Colonic mucosa (tissue), 4 donors: ENCODE measurements at regions not wholly inside any gene's neighbourhood (a gene's known extent, or its start where the extent isn't known, plus 50 kb on each side); places are given as distances from the start of the nearest gene placed in this dataset.

Experiments
- DNase-seq: peaks from one replicate; pipeline ENCODE4 v3.0.0-alpha.2; 2020
- H3K27ac ChIP-seq: fragments of 200-600 bp; one replicate; pipeline ENCODE4 v1.8.0; 2021
- H3K27me3 ChIP-seq: fragments of 200-600 bp; one replicate; pipeline ENCODE4 v1.8.0; 2021
- H3K36me3 ChIP-seq: fragments of 200-600 bp; one replicate; pipeline ENCODE4 v1.8.0; 2021
- H3K4me1 ChIP-seq: fragments of 200-600 bp; one replicate; pipeline ENCODE4 v1.8.0; 2021; ENCODE audit warnings: mild to moderate bottlenecking
- H3K4me3 ChIP-seq: fragments of 200-600 bp; one replicate; pipeline ENCODE4 v1.8.0; 2021
- H3K9ac ChIP-seq, 2 donors: one replicate each; pipeline ENCODE4 v1.7.0; 2013; ENCODE audit warnings: control low read depth in 2 of 2, low read depth in 2 of 2, low read length in 2 of 2
- H3K9me3 ChIP-seq: fragments of 200-600 bp; one replicate; pipeline ENCODE4 v1.8.0; 2021
- intact Hi-C: fragments of 100-400 bp; cut with DNase I; formaldehyde crosslinking; loops from one replicate; pipeline ENCODE4 v1.14.1; 2022
- TF ChIP-seq, protein P1 (sequence below): fragments of 200-600 bp; IDR thresholded peaks from one replicate; pipeline ENCODE4 v1.8.0; 2022; ENCODE audit warnings: antibody characterized with exemption, mild to moderate bottlenecking
- donor health status: healthy.
- donor health status: DM: no; HTN: no; CAD: no.
- donor health status: DM: no; HTN: no; CAD: no.

GRCh38 chr2:206390181-206390580 lies 53.2 kb upstream of the ADAM23 start:
- Histone ChIP-seq H3K9me3 (no peaks in the 10 kb centered on the region), H3K27me3 (no peaks in the 10 kb centered on the region), H3K9ac (no peak overlapping the region), H3K4me1 (no peaks in the 10 kb centered on the region), H3K4me3 (no peak overlapping the region), H3K27ac (no peak overlapping the region), H3K36me3 (no peaks in the 10 kb centered on the region)
- TF ChIP-seq, protein P1, sequence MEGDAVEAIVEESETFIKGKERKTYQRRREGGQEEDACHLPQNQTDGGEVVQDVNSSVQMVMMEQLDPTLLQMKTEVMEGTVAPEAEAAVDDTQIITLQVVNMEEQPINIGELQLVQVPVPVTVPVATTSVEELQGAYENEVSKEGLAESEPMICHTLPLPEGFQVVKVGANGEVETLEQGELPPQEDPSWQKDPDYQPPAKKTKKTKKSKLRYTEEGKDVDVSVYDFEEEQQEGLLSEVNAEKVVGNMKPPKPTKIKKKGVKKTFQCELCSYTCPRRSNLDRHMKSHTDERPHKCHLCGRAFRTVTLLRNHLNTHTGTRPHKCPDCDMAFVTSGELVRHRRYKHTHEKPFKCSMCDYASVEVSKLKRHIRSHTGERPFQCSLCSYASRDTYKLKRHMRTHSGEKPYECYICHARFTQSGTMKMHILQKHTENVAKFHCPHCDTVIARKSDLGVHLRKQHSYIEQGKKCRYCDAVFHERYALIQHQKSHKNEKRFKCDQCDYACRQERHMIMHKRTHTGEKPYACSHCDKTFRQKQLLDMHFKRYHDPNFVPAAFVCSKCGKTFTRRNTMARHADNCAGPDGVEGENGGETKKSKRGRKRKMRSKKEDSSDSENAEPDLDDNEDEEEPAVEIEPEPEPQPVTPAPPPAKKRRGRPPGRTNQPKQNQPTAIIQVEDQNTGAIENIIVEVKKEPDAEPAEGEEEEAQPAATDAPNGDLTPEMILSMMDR, result no peak
- intact Hi-C loops, result no loop called here
- DNase-seq, result no peak

DNA sequence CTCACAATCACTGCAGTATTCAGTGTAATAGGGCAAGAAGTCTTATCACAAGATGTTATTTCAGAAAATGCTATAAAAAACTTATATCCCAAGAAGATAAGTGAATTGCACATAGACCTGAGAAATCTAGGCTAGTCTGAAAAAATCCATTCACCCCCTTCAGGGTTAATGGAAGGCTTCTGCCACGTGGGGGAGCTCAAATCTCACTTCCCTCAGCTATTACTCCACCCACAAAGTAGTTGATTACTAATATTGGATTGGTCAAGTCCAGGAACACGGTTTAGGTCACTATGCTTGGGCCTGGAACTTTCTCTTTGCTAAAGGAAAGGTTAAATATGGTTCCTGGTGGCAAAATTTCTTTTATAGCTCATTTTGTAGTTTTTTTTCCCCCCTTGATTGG lies 51.2 kb upstream of the ADAM23 start:
- no peaks in the 10 kb centered on the region for H3K27me3 ChIP-seq
- H3K9ac ChIP-seq, result no peak overlapping the region
- TF ChIP-seq, protein P1, result peak; percentile 17
- DNase-seq, result no peak
- no peak overlapping the region for H3K27ac ChIP-seq
- no peaks in the 10 kb centered on the region for H3K9me3 ChIP-seq
- no peak overlapping the region for H3K4me3 ChIP-seq
- H3K4me1 ChIP-seq, result no peaks in the 10 kb centered on the region
- intact Hi-C loops, result no loop called here
- no peaks in the 10 kb centered on the region for H3K36me3 ChIP-seq
